GM18867 (cell line): ENCODE measurements at regions not wholly inside any gene's neighbourhood (a gene's known extent, or its start where the extent isn't known, plus 50 kb on each side); places are given as distances from the start of the nearest gene placed in this dataset.

Experiments
- ATAC-seq: cut with Tn5 transposase; IDR thresholded peaks from one replicate; pipeline ENCODE4 v1.9.1; 2021; ENCODE audit warnings: mild to moderate bottlenecking, moderate library complexity; ENCODE audit not compliant: unreplicated experiment

- no peak for ATAC-seq
Observed at GRCh38 chr11:59302991-59303390, 55.7 kb upstream of the OR5AN1 start.

- ATAC-seq, result no peak
Observed at GRCh38 chr11:59295435-59295834, 63.3 kb upstream of the OR5AN1 start.

- no peak for ATAC-seq
Observed at GRCh38 chr11:59292611-59293010, 66.1 kb upstream of the OR5AN1 start.

- no peak for ATAC-seq
Observed at GRCh38 chr11:59291228-59291627, 67.5 kb upstream of the OR5AN1 start.

GRCh38 chr11:59289356-59290181 lies 69.1 kb upstream of the OR5AN1 start:
- no peak for ATAC-seq

GRCh38 chr11:59285716-59286260 lies 72.9 kb upstream of the OR5AN1 start:
- no peak for ATAC-seq

- peak; percentile 3 for ATAC-seq
Observed at GRCh38 chr11:59284773-59285129, 72.0 kb upstream of the MPEG1 start.

- peak; percentile 82 for ATAC-seq
Observed at GRCh38 chr11:59283825-59284772, 71.4 kb upstream of the MPEG1 start.

GRCh38 chr11:59283311-59283710 lies 70.6 kb upstream of the MPEG1 start:
- no peak for ATAC-seq

- no peak for ATAC-seq
Observed at GRCh38 chr11:59281177-59281576, 68.5 kb upstream of the MPEG1 start.

GRCh38 chr11:59273373-59273841 lies 60.7 kb upstream of the MPEG1 start:
- ATAC-seq, result peak; percentile 91

GRCh38 chr11:59272771-59273372 lies 60.1 kb upstream of the MPEG1 start:
- ATAC-seq, result peak; percentile 14

GRCh38 chr11:59271811-59272327 lies 59.1 kb upstream of the MPEG1 start:
- ATAC-seq, result no peak

- ATAC-seq, result no peak
Observed at GRCh38 chr11:59271247-59271755, 58.6 kb upstream of the MPEG1 start.

- no peak for ATAC-seq
Observed at GRCh38 chr11:59267736-59268475, 55.2 kb upstream of the MPEG1 start.

GRCh38 chr11:59267196-59267595 lies 54.5 kb upstream of the MPEG1 start:
- peak; percentile 79 for ATAC-seq

- ATAC-seq, result no peak
Observed at GRCh38 chr11:59266491-59266890, 53.8 kb upstream of the MPEG1 start.

- no peak for ATAC-seq
Observed at GRCh38 chr11:59265735-59266134, 53.0 kb upstream of the MPEG1 start.

- no peak for ATAC-seq
Observed at GRCh38 chr11:59264736-59265135, 52.0 kb upstream of the MPEG1 start.
